ENCODE measurements at regions not wholly inside any gene's neighbourhood (a gene's known extent, or its start where the extent isn't known, plus 50 kb on each side); places are given as distances from the start of the nearest gene placed in this dataset.

DNA sequence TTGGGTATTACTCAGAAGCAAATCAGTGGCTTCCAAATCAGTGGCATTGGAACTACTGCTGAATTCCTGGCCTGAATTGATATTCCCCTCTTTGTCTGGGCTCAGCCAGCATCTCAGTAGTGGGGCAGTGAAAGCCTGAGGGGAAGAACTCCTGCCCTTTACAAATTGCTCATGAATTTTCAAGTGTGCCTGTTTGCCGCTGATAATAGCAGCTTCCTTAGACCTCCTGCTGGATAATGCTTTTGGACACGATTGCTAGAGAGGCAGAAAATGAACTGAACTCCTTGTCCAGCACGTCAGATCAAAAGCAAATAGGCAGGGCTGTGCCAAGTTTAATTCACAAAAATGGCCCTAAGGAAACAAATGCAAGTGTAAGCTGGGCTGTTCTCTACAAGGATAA, 91.3 kb upstream of the GZMB start:
- Histone ChIP-seq H3K4me3 (no peak overlapping the region), H3K36me3 (no peaks in the 10 kb centered on the region), H3K4me1 (no peaks in the 10 kb centered on the region), H3K27ac (replicated peaks) (no peak overlapping the region), H3K27me3 (ENCODE audit: low read depth) (peaks cover 35% of the 10 kb centered on the region), H3K9me3 (replicated peaks) (peaks cover 20% of the 10 kb centered on the region)
- DNase-seq, result no peak
- intact Hi-C loops (cut with micrococcal nuclease), result no loop called here
- TF ChIP-seq, protein P1, sequence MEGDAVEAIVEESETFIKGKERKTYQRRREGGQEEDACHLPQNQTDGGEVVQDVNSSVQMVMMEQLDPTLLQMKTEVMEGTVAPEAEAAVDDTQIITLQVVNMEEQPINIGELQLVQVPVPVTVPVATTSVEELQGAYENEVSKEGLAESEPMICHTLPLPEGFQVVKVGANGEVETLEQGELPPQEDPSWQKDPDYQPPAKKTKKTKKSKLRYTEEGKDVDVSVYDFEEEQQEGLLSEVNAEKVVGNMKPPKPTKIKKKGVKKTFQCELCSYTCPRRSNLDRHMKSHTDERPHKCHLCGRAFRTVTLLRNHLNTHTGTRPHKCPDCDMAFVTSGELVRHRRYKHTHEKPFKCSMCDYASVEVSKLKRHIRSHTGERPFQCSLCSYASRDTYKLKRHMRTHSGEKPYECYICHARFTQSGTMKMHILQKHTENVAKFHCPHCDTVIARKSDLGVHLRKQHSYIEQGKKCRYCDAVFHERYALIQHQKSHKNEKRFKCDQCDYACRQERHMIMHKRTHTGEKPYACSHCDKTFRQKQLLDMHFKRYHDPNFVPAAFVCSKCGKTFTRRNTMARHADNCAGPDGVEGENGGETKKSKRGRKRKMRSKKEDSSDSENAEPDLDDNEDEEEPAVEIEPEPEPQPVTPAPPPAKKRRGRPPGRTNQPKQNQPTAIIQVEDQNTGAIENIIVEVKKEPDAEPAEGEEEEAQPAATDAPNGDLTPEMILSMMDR (IDR thresholded peaks at IDR 0.05; ENCODE audit: borderline replicate concordance), result no peak

DNA sequence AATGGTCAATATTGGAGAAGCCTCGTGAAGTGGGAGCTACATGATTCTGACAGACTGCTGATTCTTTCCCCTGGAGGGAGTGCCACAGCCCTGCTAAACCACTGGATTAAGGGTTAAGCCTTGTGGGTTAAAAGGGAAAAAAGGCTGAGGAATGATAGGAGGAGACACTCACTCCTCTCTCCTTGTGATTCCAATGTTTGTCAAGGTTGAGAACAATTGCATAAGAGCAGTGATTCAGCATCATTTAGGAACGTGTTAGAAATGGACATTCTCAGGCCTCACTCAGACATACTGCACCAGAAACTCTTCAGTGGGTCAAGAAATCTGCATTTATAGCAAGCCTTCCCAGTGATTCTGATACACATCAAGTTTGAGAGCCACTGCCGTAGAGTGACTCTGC, 87.8 kb upstream of the GZMB start:
- Histone ChIP-seq H3K27me3 (ENCODE audit: low read depth) (peaks cover 39% of the 10 kb centered on the region), H3K9me3 (replicated peaks) (no peaks in the 10 kb centered on the region), H3K4me3 (no peak overlapping the region), H3K27ac (replicated peaks) (no peak overlapping the region), H3K4me1 (no peaks in the 10 kb centered on the region), H3K36me3 (no peaks in the 10 kb centered on the region)
- intact Hi-C loops (cut with micrococcal nuclease), result no loop called here
- DNase-seq, result no peak
- TF ChIP-seq, protein P1 (IDR thresholded peaks at IDR 0.05; ENCODE audit: borderline replicate concordance), result no peak

- Histone ChIP-seq H3K4me3 (no peak overlapping the region), H3K36me3 (no peaks in the 10 kb centered on the region), H3K4me1 (peaks cover 4% of the 10 kb centered on the region), H3K27ac (replicated peaks) (no peak overlapping the region), H3K9me3 (replicated peaks) (no peaks in the 10 kb centered on the region), H3K27me3 (ENCODE audit: low read depth) (peaks cover 5% of the 10 kb centered on the region)
- TF ChIP-seq, protein P1 (IDR thresholded peaks at IDR 0.05; ENCODE audit: borderline replicate concordance), result no peak
- no peak for DNase-seq
- intact Hi-C loops (cut with micrococcal nuclease), result no loop called here
Observed at GRCh38 chr14:24715239-24715638, 81.2 kb upstream of the GZMB start.

- H3K27ac ChIP-seq (replicated peaks), result no peak overlapping the region
- H3K4me3 ChIP-seq, result no peak overlapping the region
- H3K9me3 ChIP-seq (replicated peaks), result no peaks in the 10 kb centered on the region
- H3K36me3 ChIP-seq, result no peaks in the 10 kb centered on the region
- TF ChIP-seq, protein P1 (IDR thresholded peaks at IDR 0.05; ENCODE audit: borderline replicate concordance), result no peak
- H3K4me1 ChIP-seq, result peaks cover 4% of the 10 kb centered on the region
- no peak for DNase-seq
- intact Hi-C loops (cut with micrococcal nuclease), result no loop called here
- H3K27me3 ChIP-seq (ENCODE audit: low read depth), result peaks cover 5% of the 10 kb centered on the region
Observed at GRCh38 chr14:24713404-24713803, 79.4 kb upstream of the GZMB start.

- Histone ChIP-seq H3K36me3 (no peaks in the 10 kb centered on the region), H3K27ac (replicated peaks) (no peak overlapping the region), H3K4me3 (no peak overlapping the region), H3K27me3 (ENCODE audit: low read depth) (peaks cover 5% of the 10 kb centered on the region), H3K4me1 (peaks cover 4% of the 10 kb centered on the region), H3K9me3 (replicated peaks) (no peaks in the 10 kb centered on the region)
- intact Hi-C loops (cut with micrococcal nuclease), result no loop called here
- DNase-seq, result no peak
- TF ChIP-seq, protein P1 (IDR thresholded peaks at IDR 0.05; ENCODE audit: borderline replicate concordance), result no peak
Observed at GRCh38 chr14:24712909-24713308, 78.9 kb upstream of the GZMB start.

GRCh38 chr14:24712374-24712773, 78.4 kb upstream of the GZMB start:
- H3K27me3 ChIP-seq (ENCODE audit: low read depth), result peaks cover 5% of the 10 kb centered on the region
- no peak overlapping the region for H3K4me3 ChIP-seq
- intact Hi-C loops (cut with micrococcal nuclease), result no loop called here
- H3K27ac ChIP-seq (replicated peaks), result no peak overlapping the region
- DNase-seq, result no peak
- H3K36me3 ChIP-seq, result no peaks in the 10 kb centered on the region
- TF ChIP-seq, protein P1 (IDR thresholded peaks at IDR 0.05; ENCODE audit: borderline replicate concordance), result no peak
- peaks cover 4% of the 10 kb centered on the region for H3K4me1 ChIP-seq
- H3K9me3 ChIP-seq (replicated peaks), result no peaks in the 10 kb centered on the region
